CD4-positive, CD25-positive, alpha-beta regulatory T cell (primary cell): ENCODE measurements at regions not wholly inside any gene's neighbourhood (a gene's known extent, or its start where the extent isn't known, plus 50 kb on each side); places are given as distances from the start of the nearest gene placed in this dataset.

Experiments used
- ATAC-seq, 2 donors: fragments of 150-1000 bp; cut with Tn5 transposase; one replicate each; pipeline ENCODE4 v1.10.0; 2021; ENCODE audit warnings: low read depth in 2 of 2, moderate number of reproducible peaks in 2 of 2, moderate library complexity in 1 of 2
- DNase-seq, 3 donors: peaks; one replicate each; pipeline versions ENCODE4 v3.0.0 to v3.0.0-alpha.2; 2012 to 2022; ENCODE audit warnings: mixed read lengths in 1 of 3
- H3K27ac ChIP-seq: one replicate; pipeline ENCODE4 v1.7.0; 2013; ENCODE audit warnings: mild to moderate bottlenecking, low read length; ENCODE audit not compliant: insufficient read depth, poor library complexity, severe bottlenecking
- H3K27me3 ChIP-seq: one replicate; pipeline ENCODE4 v1.7.0; 2013; ENCODE audit warnings: low read length; ENCODE audit not compliant: control insufficient read depth, insufficient read depth
- H3K36me3 ChIP-seq: one replicate; pipeline ENCODE4 v1.7.0; 2013; ENCODE audit warnings: mild to moderate bottlenecking, low read length, moderate library complexity; ENCODE audit not compliant: control insufficient read depth, insufficient read depth
- H3K4me1 ChIP-seq: 2 replicates; pipeline ENCODE4 v1.7.0; 2013; ENCODE audit warnings: mild to moderate bottlenecking, low read length; ENCODE audit not compliant: insufficient read depth, control insufficient read depth, poor library complexity, severe bottlenecking
- H3K4me3 ChIP-seq: one replicate; pipeline ENCODE4 v1.7.0; 2013; ENCODE audit warnings: low read depth, mild to moderate bottlenecking, low read length, moderate library complexity
- H3K9me3 ChIP-seq, 2 experiments: 1 replicate in 1 of 2; 2 replicates in 1 of 2; pipeline ENCODE4 v1.7.0; 2013; ENCODE audit warnings: low read length in 2 of 2, mild to moderate bottlenecking in 1 of 2, moderate library complexity in 1 of 2; ENCODE audit not compliant: control insufficient read depth in 2 of 2
- H3K27ac Mint-ChIP-seq, 3 donors: one replicate each; pipeline ENCODE4 v1.8.0; 2020 to 2022; ENCODE audit warnings: mild to moderate bottlenecking in 3 of 3, mixed read lengths in 3 of 3, moderate library complexity in 2 of 3
- H3K27me3 Mint-ChIP-seq: one replicate; pipeline ENCODE4 v1.8.0; 2022; ENCODE audit warnings: mild to moderate bottlenecking, mixed read lengths
- H3K36me3 Mint-ChIP-seq: one replicate; pipeline ENCODE4 v1.8.0; 2020; ENCODE audit warnings: mixed read lengths
- H3K4me1 Mint-ChIP-seq, 4 donors: one replicate each; pipeline ENCODE4 v1.8.0; 2020 to 2022; ENCODE audit warnings: mixed read lengths in 4 of 4, mild to moderate bottlenecking in 1 of 4
- H3K4me3 Mint-ChIP-seq, 4 donors: one replicate each; pipeline ENCODE4 v1.8.0; 2020 to 2022; ENCODE audit warnings: mild to moderate bottlenecking in 4 of 4, mixed read lengths in 4 of 4, moderate library complexity in 3 of 4
- H3K9me3 Mint-ChIP-seq, 7 donors: one replicate each; pipeline ENCODE4 v1.8.0; 2020 to 2022; ENCODE audit warnings: mixed read lengths in 7 of 7, mild to moderate bottlenecking in 3 of 7, moderate library complexity in 2 of 7

GRCh38 chr2:150705767-150706166 is 218.3 kb upstream of the RND3 start:
- Mint-ChIP-seq H3K27ac (no peak overlapping the region), H3K4me3 (no peak overlapping the region), H3K27me3 (no peaks in the 10 kb centered on the region), H3K36me3 (no peaks in the 10 kb centered on the region), H3K9me3 (peaks cover 0 to 2% (median 0%) of the 10 kb centered on the region in 7 donors), H3K4me1 (no peaks in the 10 kb centered on the region)
- no peak for ATAC-seq
- Histone ChIP-seq H3K36me3 (no peaks in the 10 kb centered on the region), H3K9me3 (no peaks in the 10 kb centered on the region), H3K27me3 (no peaks in the 10 kb centered on the region), H3K27ac (no peak overlapping the region), H3K4me1 (no peaks in the 10 kb centered on the region), H3K4me3 (no peak overlapping the region)
- DNase-seq = no peak

- no peak overlapping the region for H3K27ac Mint-ChIP-seq
- no peak overlapping the region for H3K4me3 ChIP-seq
- no peak for ATAC-seq
- no peaks in the 10 kb centered on the region for H3K4me1 ChIP-seq
- H3K4me1 Mint-ChIP-seq = no peaks in the 10 kb centered on the region
- no peaks in the 10 kb centered on the region for H3K36me3 ChIP-seq
- no peak for DNase-seq
- no peak overlapping the region for H3K27ac ChIP-seq
- H3K4me3 Mint-ChIP-seq = no peak overlapping the region
- no peaks in the 10 kb centered on the region for H3K9me3 ChIP-seq
- H3K27me3 ChIP-seq = no peaks in the 10 kb centered on the region
- no peaks in the 10 kb centered on the region for H3K36me3 Mint-ChIP-seq
- H3K9me3 Mint-ChIP-seq = peaks cover 0 to 2% (median 0%) of the 10 kb centered on the region in 7 donors
- no peaks in the 10 kb centered on the region for H3K27me3 Mint-ChIP-seq
These were observed 217.9 kb upstream of the RND3 start for GRCh38 chr2:150705357-150705756.

DNA sequence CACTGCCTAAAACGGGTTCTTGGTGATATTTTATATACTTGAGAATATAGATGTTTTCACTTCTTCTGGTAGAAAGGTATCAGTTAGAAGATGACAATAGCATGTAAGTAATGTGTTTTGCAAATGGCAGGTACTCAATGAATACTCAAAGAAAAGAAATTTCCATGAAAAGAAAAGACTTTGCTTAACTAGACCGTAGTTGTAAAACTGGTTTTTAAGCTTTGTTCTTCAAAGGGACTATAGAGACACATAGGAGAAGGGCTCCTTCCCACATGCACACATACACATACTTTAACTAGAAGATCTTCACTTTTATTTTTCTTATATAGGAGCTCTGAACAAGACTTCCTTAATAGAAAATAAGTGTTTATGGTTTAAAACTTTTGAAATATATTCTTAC is 215.3 kb upstream of the RND3 start:
- no peak overlapping the region for H3K4me3 ChIP-seq
- H3K27me3 ChIP-seq = no peaks in the 10 kb centered on the region
- H3K27me3 Mint-ChIP-seq = no peaks in the 10 kb centered on the region
- no peaks in the 10 kb centered on the region for H3K36me3 Mint-ChIP-seq
- H3K36me3 ChIP-seq = no peaks in the 10 kb centered on the region
- no peaks in the 10 kb centered on the region for H3K4me1 ChIP-seq
- peaks cover 0 to 1% (median 0%) of the 10 kb centered on the region in 7 donors for H3K9me3 Mint-ChIP-seq
- no peaks in the 10 kb centered on the region for H3K9me3 ChIP-seq
- H3K4me3 Mint-ChIP-seq = no peak overlapping the region
- no peak overlapping the region for H3K27ac Mint-ChIP-seq
- ATAC-seq (no peak), DNase-seq (no peak)
- H3K27ac ChIP-seq = no peak overlapping the region
- no peaks in the 10 kb centered on the region for H3K4me1 Mint-ChIP-seq

DNA sequence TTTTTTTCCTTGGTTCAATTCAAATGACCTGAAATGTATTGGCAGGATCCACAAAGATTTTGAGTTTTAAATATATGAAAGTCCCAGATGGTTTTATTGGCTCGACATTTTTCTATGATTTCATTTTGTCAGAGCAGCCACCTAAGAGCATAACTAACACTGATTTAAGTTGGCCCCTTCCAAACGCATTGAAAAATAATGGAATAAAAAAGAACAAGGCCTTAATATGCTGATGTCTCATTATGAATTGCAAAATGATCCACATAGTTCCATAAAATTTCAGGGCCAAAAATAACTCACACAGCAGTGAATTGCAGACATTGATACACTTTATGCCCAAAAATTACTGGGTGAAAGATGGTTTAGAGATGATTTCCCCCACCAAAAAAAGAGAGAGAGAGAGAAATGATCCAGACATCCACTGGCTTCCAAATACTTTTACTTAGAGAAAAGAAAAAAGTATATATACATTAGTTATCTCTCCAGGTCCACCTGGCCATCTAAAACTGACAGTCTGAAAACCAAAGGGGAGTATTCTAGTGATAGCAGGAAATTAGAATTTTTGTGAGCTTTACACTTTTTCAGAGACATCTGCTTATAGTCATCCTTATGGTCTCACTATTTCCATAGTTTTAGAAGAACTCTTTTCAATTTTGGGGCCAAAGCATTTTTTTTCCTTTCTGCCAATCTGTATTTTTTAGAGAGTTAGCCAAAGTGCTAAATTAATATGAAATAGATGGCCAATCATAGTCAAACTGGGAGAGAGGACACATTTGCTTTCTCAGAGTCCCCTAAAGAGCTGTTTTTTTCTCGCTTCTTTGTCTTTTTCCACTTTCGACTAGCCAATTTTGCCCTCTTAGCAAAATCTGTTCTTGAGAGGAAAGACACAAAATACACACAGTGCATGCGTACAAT is 213.5 kb upstream of the RND3 start:
- Mint-ChIP-seq H3K4me1 (no peaks in the 10 kb centered on the region), H3K36me3 (no peaks in the 10 kb centered on the region), H3K27me3 (no peaks in the 10 kb centered on the region), H3K4me3 (no peak overlapping the region), H3K9me3 (peaks cover 0 to 1% (median 0%) of the 10 kb centered on the region in 7 donors), H3K27ac (no peak overlapping the region)
- H3K9me3 ChIP-seq = no peaks in the 10 kb centered on the region
- no peaks in the 10 kb centered on the region for H3K27me3 ChIP-seq
- DNase-seq (no peak), ATAC-seq (no peak)
- H3K36me3 ChIP-seq = no peaks in the 10 kb centered on the region
- H3K4me1 ChIP-seq = no peaks in the 10 kb centered on the region
- H3K4me3 ChIP-seq = no peak overlapping the region
- H3K27ac ChIP-seq = no peak overlapping the region

GRCh38 chr2:150699218-150699617 is 211.8 kb upstream of the RND3 start:
- Histone ChIP-seq H3K27ac (no peak overlapping the region), H3K4me1 (no peaks in the 10 kb centered on the region), H3K27me3 (no peaks in the 10 kb centered on the region), H3K9me3 (no peaks in the 10 kb centered on the region), H3K36me3 (no peaks in the 10 kb centered on the region), H3K4me3 (no peak overlapping the region)
- H3K4me1 Mint-ChIP-seq = no peaks in the 10 kb centered on the region
- H3K27ac Mint-ChIP-seq = no peak overlapping the region
- no peaks in the 10 kb centered on the region for H3K36me3 Mint-ChIP-seq
- H3K9me3 Mint-ChIP-seq = peaks cover 0 to 3% (median 0%) of the 10 kb centered on the region in 7 donors
- DNase-seq = no peak
- no peaks in the 10 kb centered on the region for H3K27me3 Mint-ChIP-seq
- H3K4me3 Mint-ChIP-seq = no peak overlapping the region
- ATAC-seq = no peak

GRCh38 chr2:150698016-150698661 is 210.7 kb upstream of the RND3 start:
- ATAC-seq (no peak), DNase-seq (no peak)
- no peaks in the 10 kb centered on the region for H3K36me3 ChIP-seq
- Mint-ChIP-seq H3K4me1 (no peaks in the 10 kb centered on the region), H3K9me3 (peaks cover 0 to 3% (median 0%) of the 10 kb centered on the region in 7 donors), H3K4me3 (no peak overlapping the region), H3K36me3 (no peaks in the 10 kb centered on the region), H3K27me3 (no peaks in the 10 kb centered on the region), H3K27ac (no peak overlapping the region)
- no peaks in the 10 kb centered on the region for H3K27me3 ChIP-seq
- H3K27ac ChIP-seq = no peak overlapping the region
- H3K4me3 ChIP-seq = no peak overlapping the region
- no peaks in the 10 kb centered on the region for H3K9me3 ChIP-seq
- H3K4me1 ChIP-seq = no peaks in the 10 kb centered on the region

- Mint-ChIP-seq H3K4me3 (no peak overlapping the region), H3K9me3 (peaks cover 0 to 3% (median 0%) of the 10 kb centered on the region in 7 donors), H3K36me3 (no peaks in the 10 kb centered on the region), H3K4me1 (no peaks in the 10 kb centered on the region), H3K27ac (no peak overlapping the region), H3K27me3 (no peaks in the 10 kb centered on the region)
- no peaks in the 10 kb centered on the region for H3K27me3 ChIP-seq
- no peak for DNase-seq
- ATAC-seq = no peak
- H3K36me3 ChIP-seq = no peaks in the 10 kb centered on the region
- H3K4me1 ChIP-seq = no peaks in the 10 kb centered on the region
- no peaks in the 10 kb centered on the region for H3K9me3 ChIP-seq
- H3K4me3 ChIP-seq = no peak overlapping the region
- no peak overlapping the region for H3K27ac ChIP-seq
These were observed 210.1 kb upstream of the RND3 start for GRCh38 chr2:150697596-150697995.
